ENCODE measurements at regions not wholly inside any gene's neighbourhood (a gene's known extent, or its start where the extent isn't known, plus 50 kb on each side); places are given as distances from the start of the nearest gene placed in this dataset.

DNA sequence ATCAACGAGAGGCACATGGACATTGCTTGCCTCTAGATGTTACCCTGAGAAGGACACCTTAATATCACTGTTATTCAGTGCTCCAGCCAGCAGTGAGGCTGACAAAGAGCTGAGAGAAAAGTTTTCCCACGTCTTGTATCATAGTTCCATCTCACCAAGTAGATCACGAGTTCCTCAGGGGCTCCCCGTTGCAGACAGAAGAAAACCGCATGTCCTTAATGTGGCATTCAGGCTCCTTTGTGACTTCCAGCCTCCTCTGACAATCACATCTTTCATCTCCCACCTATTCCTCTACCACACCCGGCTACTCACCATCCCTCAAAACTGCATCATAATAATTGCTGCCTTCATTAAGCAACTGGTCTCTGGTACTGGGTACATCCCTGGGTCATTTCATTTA, 75.3 kb downstream of the DMRTA2 start:
- TF ChIP-seq, protein P1, sequence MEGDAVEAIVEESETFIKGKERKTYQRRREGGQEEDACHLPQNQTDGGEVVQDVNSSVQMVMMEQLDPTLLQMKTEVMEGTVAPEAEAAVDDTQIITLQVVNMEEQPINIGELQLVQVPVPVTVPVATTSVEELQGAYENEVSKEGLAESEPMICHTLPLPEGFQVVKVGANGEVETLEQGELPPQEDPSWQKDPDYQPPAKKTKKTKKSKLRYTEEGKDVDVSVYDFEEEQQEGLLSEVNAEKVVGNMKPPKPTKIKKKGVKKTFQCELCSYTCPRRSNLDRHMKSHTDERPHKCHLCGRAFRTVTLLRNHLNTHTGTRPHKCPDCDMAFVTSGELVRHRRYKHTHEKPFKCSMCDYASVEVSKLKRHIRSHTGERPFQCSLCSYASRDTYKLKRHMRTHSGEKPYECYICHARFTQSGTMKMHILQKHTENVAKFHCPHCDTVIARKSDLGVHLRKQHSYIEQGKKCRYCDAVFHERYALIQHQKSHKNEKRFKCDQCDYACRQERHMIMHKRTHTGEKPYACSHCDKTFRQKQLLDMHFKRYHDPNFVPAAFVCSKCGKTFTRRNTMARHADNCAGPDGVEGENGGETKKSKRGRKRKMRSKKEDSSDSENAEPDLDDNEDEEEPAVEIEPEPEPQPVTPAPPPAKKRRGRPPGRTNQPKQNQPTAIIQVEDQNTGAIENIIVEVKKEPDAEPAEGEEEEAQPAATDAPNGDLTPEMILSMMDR (IDR thresholded peaks at IDR 0.05), result no peak
- no peak for TF ChIP-seq POLR2AphosphoS5 (IDR thresholded peaks at IDR 0.05; ENCODE audit: low read depth, low read length)

Measured in Panc1 (cell line).